Uterus (tissue), 3 donors: ENCODE measurements at regions not wholly inside any gene's neighbourhood (a gene's known extent, or its start where the extent isn't known, plus 50 kb on each side); places are given as distances from the start of the nearest gene placed in this dataset.

ENCODE experiments used
- DNase-seq, 2 donors: peaks; one replicate each; pipeline ENCODE4 v3.0.0-alpha.2; 2019 to 2020
- H3K27ac ChIP-seq, 2 donors: fragments of 200-600 bp; sonication (generic); 1 replicate in 1 of 2; 2 replicates in 1 of 2; pipeline ENCODE4 v1.5.1; 2016 to 2018
- H3K27me3 ChIP-seq, 2 donors: fragments of 200-600 bp; sonication (generic); one replicate each; pipeline ENCODE4 v1.5.1; 2018 to 2019; ENCODE audit warnings: control low read depth in 1 of 2
- H3K36me3 ChIP-seq, 2 donors: fragments of 200-600 bp; sonication (generic); one replicate each; pipeline ENCODE4 v1.5.1; 2019; ENCODE audit warnings: control low read depth in 1 of 2
- H3K4me1 ChIP-seq, 2 donors: fragments of 200-600 bp; sonication (generic); one replicate each; pipeline ENCODE4 v1.5.1; 2018 to 2019; ENCODE audit warnings: control low read depth in 1 of 2
- H3K4me3 ChIP-seq, 2 donors: fragments of 200-600 bp; sonication (generic); 1 replicate in 1 of 2; 2 replicates in 1 of 2; pipeline ENCODE4 v1.5.1; 2018 to 2019; ENCODE audit warnings: mild to moderate bottlenecking in 1 of 2
- H3K9me3 ChIP-seq, 2 donors: fragments of 200-600 bp; sonication (generic); one replicate each; pipeline ENCODE4 v1.5.1; 2019; ENCODE audit warnings: control low read depth in 1 of 2
- CTCF ChIP-seq, 4 experiments: fragments of 200-600 bp in 2 of 4; fragments of 450-650 bp in 2 of 4; sonication (generic) in 2 of 4; IDR thresholded peaks; one replicate each; pipeline ENCODE4 v1.5.1; 2016 to 2019; ENCODE audit warnings: antibody characterized with exemption in 4 of 4, mild to moderate bottlenecking in 2 of 4, moderate library complexity in 1 of 4
- POLR2A ChIP-seq, 2 donors: fragments of 450-650 bp; IDR thresholded peaks; one replicate each; pipeline ENCODE4 v1.6.1; 2016; ENCODE audit warnings: antibody characterized with exemption in 2 of 2, mild to moderate bottlenecking in 1 of 2, moderate library complexity in 1 of 2
- intact Hi-C: fragments of 100-400 bp; cut with DNase I; formaldehyde crosslinking; loops from one replicate; pipeline ENCODE4 v1.15.1; 2023; ENCODE audit warnings: low total_unique reads
- donor health status: DM: yes; HTN: yes; CAD: no.

DNA sequence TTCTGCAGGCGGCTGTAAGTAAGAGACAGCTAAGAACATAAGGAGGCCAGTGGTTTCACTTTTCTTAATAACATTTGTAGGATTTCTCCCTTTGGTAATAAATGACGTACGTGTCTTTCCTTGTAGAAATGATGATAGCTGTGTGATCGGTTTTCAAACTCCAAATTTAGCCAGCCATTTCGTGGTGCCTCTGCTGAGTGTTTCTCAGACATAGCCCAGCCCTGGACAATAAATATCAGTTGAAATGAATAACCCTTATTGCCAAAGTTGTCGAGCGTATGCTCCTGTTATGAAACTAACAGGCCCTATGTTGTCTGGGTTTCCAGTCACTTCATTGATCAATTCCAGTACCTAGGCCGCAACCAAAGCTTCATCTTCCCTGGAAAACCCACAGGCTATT lies 75.0 kb upstream of the MSX2 start:
- DNase-seq: no peak
- intact Hi-C loops: no loop called here
- no peaks in the 10 kb centered on the region for H3K9me3 ChIP-seq
- H3K36me3 ChIP-seq: no peaks in the 10 kb centered on the region
- no peak overlapping the region for H3K4me3 ChIP-seq
- H3K27me3 ChIP-seq: no peaks in the 10 kb centered on the region
- H3K27ac ChIP-seq: no peak overlapping the region
- no peaks in the 10 kb centered on the region for H3K4me1 ChIP-seq
- TF ChIP-seq CTCF (IDR thresholded peaks at IDR 0.05) (no peak), POLR2A (IDR thresholded peaks at IDR 0.05) (no peak)

DNA sequence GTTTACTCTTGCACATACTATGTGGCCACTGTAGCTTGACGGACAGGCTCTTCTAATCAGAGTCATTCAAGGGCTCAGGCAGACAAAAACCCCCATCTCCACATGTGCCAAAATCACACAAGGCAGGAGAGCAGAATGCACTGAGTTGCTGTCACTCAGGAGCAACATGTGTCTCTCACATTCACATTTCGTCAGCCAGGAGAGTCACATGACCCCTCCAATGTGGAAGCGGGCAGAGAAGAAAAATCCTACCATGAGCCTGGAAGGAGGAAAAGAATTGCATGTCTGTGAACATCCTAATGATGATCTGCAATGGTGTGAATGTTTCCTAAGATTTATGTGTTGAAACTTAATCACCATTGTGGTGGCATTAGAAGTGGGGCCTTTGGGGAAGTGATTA lies 69.9 kb upstream of the MSX2 start:
- Histone ChIP-seq H3K9me3 (no peaks in the 10 kb centered on the region), H3K4me3 (no peak overlapping the region), H3K27me3 (no peaks in the 10 kb centered on the region), H3K4me1 (no peaks in the 10 kb centered on the region), H3K27ac (no peak overlapping the region), H3K36me3 (no peaks in the 10 kb centered on the region)
- intact Hi-C loops: no loop called here
- TF ChIP-seq POLR2A (IDR thresholded peaks at IDR 0.05): no peak
- TF ChIP-seq CTCF (IDR thresholded peaks at IDR 0.05): no peak
- DNase-seq: no peak

DNA sequence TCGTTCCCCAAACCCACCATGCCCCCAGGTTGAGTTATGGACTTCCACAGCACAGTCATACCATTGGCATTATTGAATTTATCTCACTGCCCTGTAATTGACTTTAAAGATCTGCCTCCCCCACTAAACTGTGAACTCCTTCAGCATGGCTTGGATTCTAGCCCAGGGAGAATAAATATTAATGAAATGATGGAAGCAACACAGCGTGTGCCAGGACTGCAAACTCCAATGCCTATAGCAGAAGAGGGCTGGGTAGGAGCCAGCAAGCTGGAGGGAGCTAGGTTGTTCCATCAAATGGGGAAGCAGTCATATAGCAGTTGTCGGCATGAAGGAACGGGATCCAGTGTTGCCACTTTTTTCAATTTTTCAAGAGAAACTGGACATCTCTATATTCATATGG lies 69.0 kb upstream of the MSX2 start:
- Histone ChIP-seq H3K27ac (no peak overlapping the region), H3K27me3 (no peaks in the 10 kb centered on the region), H3K4me1 (no peaks in the 10 kb centered on the region), H3K9me3 (no peaks in the 10 kb centered on the region), H3K36me3 (no peaks in the 10 kb centered on the region), H3K4me3 (no peak overlapping the region)
- intact Hi-C loops: no loop called here
- TF ChIP-seq CTCF (IDR thresholded peaks at IDR 0.05) (no peak), POLR2A (IDR thresholded peaks at IDR 0.05) (no peak)
- DNase-seq: no peak

DNA sequence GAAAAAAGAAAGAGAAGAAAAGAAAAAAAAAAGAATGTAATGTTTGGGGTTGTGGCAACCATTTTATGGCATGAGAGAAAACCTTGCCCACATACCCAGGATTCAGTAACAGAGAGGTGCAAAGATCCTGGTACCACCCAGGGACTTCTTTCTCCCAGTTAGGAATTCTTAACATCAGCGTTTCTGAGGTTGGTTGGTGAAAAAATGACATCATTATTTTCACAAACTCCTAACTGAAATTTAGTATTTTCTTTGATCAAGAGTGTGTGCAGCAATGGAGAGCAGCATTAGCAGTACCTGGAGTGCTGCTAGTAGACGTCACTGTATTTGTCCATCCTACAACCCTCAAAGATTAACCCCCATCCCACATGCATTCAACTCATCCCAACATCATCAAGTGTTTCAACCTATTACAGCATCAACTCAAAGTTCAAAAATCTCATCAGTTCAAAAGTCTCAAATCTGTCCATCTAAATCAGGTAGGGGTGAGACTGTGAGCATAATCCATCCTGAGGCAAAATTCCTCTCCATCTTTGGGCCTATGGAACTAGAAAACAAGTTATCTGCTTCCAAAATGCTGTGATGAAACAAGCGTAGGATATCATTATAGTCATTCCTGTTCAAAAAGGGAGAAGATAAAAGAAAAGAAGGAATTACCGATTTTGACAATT lies 60.1 kb upstream of the MSX2 start:
- no peaks in the 10 kb centered on the region for H3K9me3 ChIP-seq
- intact Hi-C loops: no loop called here
- H3K36me3 ChIP-seq: no peaks in the 10 kb centered on the region
- no peaks in the 10 kb centered on the region for H3K4me1 ChIP-seq
- H3K27ac ChIP-seq: no peak overlapping the region
- TF ChIP-seq CTCF (IDR thresholded peaks at IDR 0.05) (no peak), POLR2A (IDR thresholded peaks at IDR 0.05) (no peak)
- H3K27me3 ChIP-seq: no peaks in the 10 kb centered on the region
- no peak for DNase-seq
- no peak overlapping the region for H3K4me3 ChIP-seq

- intact Hi-C loops: no loop called here
Observed at GRCh38 chr5:174665347-174665746, 59.0 kb upstream of the MSX2 start.

More at GRCh38 chr5:174665347-174665746, 59.0 kb upstream of the MSX2 start:
- H3K36me3 ChIP-seq: no peaks in the 10 kb centered on the region
- no peak overlapping the region for H3K27ac ChIP-seq
- H3K27me3 ChIP-seq: no peaks in the 10 kb centered on the region
- DNase-seq: no peak
- no peak for TF ChIP-seq POLR2A (IDR thresholded peaks at IDR 0.05)
- no peak for TF ChIP-seq CTCF (IDR thresholded peaks at IDR 0.05)
- no peaks in the 10 kb centered on the region for H3K4me1 ChIP-seq
- no peak overlapping the region for H3K4me3 ChIP-seq
- no peaks in the 10 kb centered on the region for H3K9me3 ChIP-seq
